ENCODE measurements at regions not wholly inside any gene's neighbourhood (a gene's known extent, or its start where the extent isn't known, plus 50 kb on each side); places are given as distances from the start of the nearest gene placed in this dataset.
"Not testable (repeated sequence)": the region's sequence is repeated elsewhere in the genome, so short reads cannot be mapped to it uniquely, and the experiment has no call there.

- in situ Hi-C loops (cut with HindIII; ENCODE audit: low pct_unique_long_range_greater_than_20kb, low sequenced_read_pairs), result no loop called here
- no peak for DNase-seq (ENCODE audit: low read depth in 1 of 2, low spot score in 1 of 2)
- TF ChIP-seq JUND (IDR thresholded peaks at IDR 0.05; ENCODE audit: low read depth), result no peak
Measured at GRCh38 chr2:185240796-185241195, 497.8 kb upstream of the FSIP2 start.

GRCh38 chr2:185241556-185241955, 497.0 kb upstream of the FSIP2 start:
- no peak for TF ChIP-seq JUND (IDR thresholded peaks at IDR 0.05; ENCODE audit: low read depth)
- in situ Hi-C loops (cut with HindIII; ENCODE audit: low pct_unique_long_range_greater_than_20kb, low sequenced_read_pairs), result no loop called here
- no peak for DNase-seq (ENCODE audit: low read depth in 1 of 2, low spot score in 1 of 2)

GRCh38 chr2:185242462-185242861, 496.1 kb upstream of the FSIP2 start:
- DNase-seq (ENCODE audit: low read depth in 1 of 2, low spot score in 1 of 2), result no peak
- TF ChIP-seq JUND (IDR thresholded peaks at IDR 0.05; ENCODE audit: low read depth), result no peak
- in situ Hi-C loops (cut with HindIII; ENCODE audit: low pct_unique_long_range_greater_than_20kb, low sequenced_read_pairs), result no loop called here

- DNase-seq (ENCODE audit: low read depth in 1 of 2, low spot score in 1 of 2), result no peak
- in situ Hi-C loops (cut with HindIII; ENCODE audit: low pct_unique_long_range_greater_than_20kb, low sequenced_read_pairs), result no loop called here
- no peak for TF ChIP-seq JUND (IDR thresholded peaks at IDR 0.05; ENCODE audit: low read depth)
Measured at GRCh38 chr2:185245216-185245615, 493.4 kb upstream of the FSIP2 start.

- in situ Hi-C loops (cut with HindIII; ENCODE audit: low pct_unique_long_range_greater_than_20kb, low sequenced_read_pairs), result no loop called here
Measured at GRCh38 chr2:185245806-185246205, 492.8 kb upstream of the FSIP2 start.

GRCh38 chr2:185246717-185247116, 491.9 kb upstream of the FSIP2 start:
- no peak for DNase-seq (ENCODE audit: low read depth in 1 of 2, low spot score in 1 of 2)
- in situ Hi-C loops (cut with HindIII; ENCODE audit: low pct_unique_long_range_greater_than_20kb, low sequenced_read_pairs), result no loop called here
- TF ChIP-seq JUND (IDR thresholded peaks at IDR 0.05; ENCODE audit: low read depth), result no peak

More at GRCh38 chr2:185245806-185246205, 492.8 kb upstream of the FSIP2 start:
- TF ChIP-seq JUND (IDR thresholded peaks at IDR 0.05; ENCODE audit: low read depth), result no peak
- DNase-seq (ENCODE audit: low read depth in 1 of 2, low spot score in 1 of 2), result no peak

- DNase-seq (ENCODE audit: low read depth in 1 of 2, low spot score in 1 of 2), result no peak
Measured at GRCh38 chr2:185255566-185255965, 483.0 kb upstream of the FSIP2 start.

GRCh38 chr2:185265747-185266146, 472.9 kb upstream of the FSIP2 start:
- in situ Hi-C loops (cut with HindIII; ENCODE audit: low pct_unique_long_range_greater_than_20kb, low sequenced_read_pairs), result no loop called here
- DNase-seq (ENCODE audit: low read depth in 1 of 2, low spot score in 1 of 2), result no peak
- no peak for TF ChIP-seq JUND (IDR thresholded peaks at IDR 0.05; ENCODE audit: low read depth)

More at GRCh38 chr2:185255566-185255965, 483.0 kb upstream of the FSIP2 start:
- TF ChIP-seq JUND (IDR thresholded peaks at IDR 0.05; ENCODE audit: low read depth), result no peak
- in situ Hi-C loops (cut with HindIII; ENCODE audit: low pct_unique_long_range_greater_than_20kb, low sequenced_read_pairs), result no loop called here

- TF ChIP-seq JUND (IDR thresholded peaks at IDR 0.05; ENCODE audit: low read depth), result no peak
- in situ Hi-C loops (cut with HindIII; ENCODE audit: low pct_unique_long_range_greater_than_20kb, low sequenced_read_pairs), result no loop called here
Measured at GRCh38 chr2:185268651-185269050, 470.0 kb upstream of the FSIP2 start.

GRCh38 chr2:185274718-185275484, 463.7 kb upstream of the FSIP2 start:
- in situ Hi-C loops (cut with HindIII; ENCODE audit: low pct_unique_long_range_greater_than_20kb, low sequenced_read_pairs), result no loop called here
- no peak for DNase-seq (ENCODE audit: low read depth in 1 of 2, low spot score in 1 of 2)
- TF ChIP-seq JUND (IDR thresholded peaks at IDR 0.05; ENCODE audit: low read depth), result no peak

More at GRCh38 chr2:185268651-185269050, 470.0 kb upstream of the FSIP2 start:
- DNase-seq (ENCODE audit: low read depth in 1 of 2, low spot score in 1 of 2), result no peak

- in situ Hi-C loops (cut with HindIII; ENCODE audit: low pct_unique_long_range_greater_than_20kb, low sequenced_read_pairs), result not testable (repeated sequence)
- peak in 1 of 2 experiments; percentile 71 for DNase-seq (ENCODE audit: low read depth in 1 of 2, low spot score in 1 of 2)
Measured at GRCh38 chr2:185275979-185276378, 462.6 kb upstream of the FSIP2 start.

- no peak for DNase-seq (ENCODE audit: low read depth in 1 of 2, low spot score in 1 of 2)
- TF ChIP-seq JUND (IDR thresholded peaks at IDR 0.05; ENCODE audit: low read depth), result no peak
- in situ Hi-C loops (cut with HindIII; ENCODE audit: low pct_unique_long_range_greater_than_20kb, low sequenced_read_pairs), result no loop called here
Measured at GRCh38 chr2:185278761-185279160, 459.8 kb upstream of the FSIP2 start.

- in situ Hi-C loops (cut with HindIII; ENCODE audit: low pct_unique_long_range_greater_than_20kb, low sequenced_read_pairs), result no loop called here
- peak in 1 of 2 experiments; percentile 32 for DNase-seq (ENCODE audit: low read depth in 1 of 2, low spot score in 1 of 2)
- no peak for TF ChIP-seq JUND (IDR thresholded peaks at IDR 0.05; ENCODE audit: low read depth)
Measured at GRCh38 chr2:185279999-185280398, 458.6 kb upstream of the FSIP2 start.

- TF ChIP-seq JUND (IDR thresholded peaks at IDR 0.05; ENCODE audit: low read depth), result no peak
- in situ Hi-C loops (cut with HindIII; ENCODE audit: low pct_unique_long_range_greater_than_20kb, low sequenced_read_pairs), result no loop called here
- DNase-seq (ENCODE audit: low read depth in 1 of 2, low spot score in 1 of 2), result no peak
Measured at GRCh38 chr2:185284696-185285095, 453.9 kb upstream of the FSIP2 start.

- DNase-seq (ENCODE audit: low read depth in 1 of 2, low spot score in 1 of 2), result peak in 1 of 2 experiments; percentile 38
- in situ Hi-C loops (cut with HindIII; ENCODE audit: low pct_unique_long_range_greater_than_20kb, low sequenced_read_pairs), result not testable (repeated sequence)
Measured at GRCh38 chr2:185290012-185290411, 448.6 kb upstream of the FSIP2 start.

Data from T47D (cell line).